GM18511 (cell line): ENCODE measurements at regions not wholly inside any gene's neighbourhood (a gene's known extent, or its start where the extent isn't known, plus 50 kb on each side); places are given as distances from the start of the nearest gene placed in this dataset.

Source experiments
- ATAC-seq: cut with Tn5 transposase; IDR thresholded peaks from one replicate; pipeline ENCODE4 v1.9.1; 2021; ENCODE audit warnings: mild to moderate bottlenecking, moderate library complexity; ENCODE audit not compliant: unreplicated experiment

DNA sequence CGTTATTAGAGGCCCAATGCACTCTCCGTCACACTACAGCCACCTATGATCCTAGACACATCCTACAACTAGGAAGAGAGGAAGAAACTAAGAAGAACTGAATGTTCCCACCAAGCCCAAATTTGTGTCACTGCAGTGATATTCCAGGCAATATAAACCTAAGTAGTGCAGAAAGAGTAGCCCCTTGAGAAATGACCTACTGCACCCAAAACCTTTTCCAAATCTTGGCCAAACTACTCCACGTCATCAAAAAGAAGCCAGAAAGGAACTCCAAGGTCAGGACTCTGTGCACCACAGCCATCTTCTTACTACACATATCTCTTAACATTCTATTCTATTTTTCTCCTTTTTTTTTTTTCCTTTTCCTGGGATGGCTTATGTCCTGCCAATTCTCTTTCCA is 60.2 kb downstream of the ADAMTS1 start:
- no peak for ATAC-seq

DNA sequence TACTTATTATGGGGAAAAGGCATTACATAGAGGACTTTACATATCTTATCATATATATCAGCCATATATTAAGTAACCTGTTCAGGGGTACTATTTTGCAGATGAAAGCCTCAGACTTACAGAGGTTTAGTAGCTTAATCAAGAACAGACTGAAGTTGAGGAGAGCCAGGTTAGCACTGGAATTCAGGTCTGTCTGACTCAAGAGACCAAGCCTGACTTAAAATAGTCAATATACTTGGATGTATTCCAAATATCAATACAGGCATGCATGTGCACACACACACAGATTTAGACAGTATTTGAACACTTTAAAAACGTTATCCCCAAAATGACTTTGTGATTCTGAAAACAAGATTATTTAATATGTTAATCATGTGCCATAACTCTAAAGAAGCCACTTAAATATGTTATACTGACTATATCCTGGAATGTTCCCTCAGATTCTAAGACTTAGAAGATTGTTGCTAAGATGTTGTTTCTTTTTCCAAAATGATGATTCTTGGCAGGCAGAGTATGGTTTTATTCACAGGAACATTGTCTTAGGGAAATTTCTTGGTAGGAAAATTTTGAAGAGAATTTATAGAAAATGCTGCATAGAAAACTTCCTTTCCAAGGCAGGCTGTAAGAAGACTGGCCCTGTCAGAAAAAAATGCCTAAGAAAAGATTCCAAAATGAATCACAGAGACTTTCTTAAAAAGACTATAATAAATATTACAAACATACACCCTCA is 61.6 kb downstream of the ADAMTS1 start:
- no peak for ATAC-seq

DNA sequence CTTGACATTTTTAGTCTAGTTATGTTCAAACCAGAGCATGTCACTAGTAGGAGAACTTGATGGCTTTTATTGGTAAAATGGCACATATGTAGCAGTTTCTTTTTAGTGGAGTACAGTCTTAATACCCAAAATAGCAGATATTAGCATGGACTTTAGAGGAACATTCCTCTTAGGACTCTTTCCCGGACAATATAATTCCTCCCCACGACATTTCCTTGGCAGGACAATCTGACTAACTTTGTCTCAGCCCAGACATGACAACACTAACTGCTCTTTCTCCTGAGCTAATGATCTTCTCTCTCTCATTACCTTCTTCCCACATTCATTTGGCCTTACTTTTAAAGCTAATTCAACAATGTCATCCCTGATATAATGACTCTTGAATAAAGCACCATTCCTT is 62.5 kb downstream of the ADAMTS1 start:
- ATAC-seq = no peak

DNA sequence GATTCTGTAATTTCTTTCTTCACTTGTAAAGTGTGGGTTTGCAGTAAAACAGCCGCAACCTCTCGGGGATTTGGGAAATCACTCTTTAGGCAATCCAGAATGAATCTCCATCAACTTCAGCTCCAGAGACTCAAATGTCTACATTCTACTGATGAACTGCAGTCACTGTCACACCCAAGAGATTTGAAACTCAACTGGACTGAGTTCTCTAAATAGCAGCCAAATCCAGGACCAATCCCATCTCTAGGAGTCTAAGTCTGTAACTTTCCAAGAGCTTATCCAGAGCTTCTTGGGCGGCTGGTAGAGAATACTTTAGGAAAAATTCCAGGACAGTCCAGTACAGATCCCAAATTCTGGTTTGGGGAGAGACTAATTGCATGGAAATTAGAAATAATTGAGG is 62.9 kb downstream of the ADAMTS1 start:
- no peak for ATAC-seq

DNA sequence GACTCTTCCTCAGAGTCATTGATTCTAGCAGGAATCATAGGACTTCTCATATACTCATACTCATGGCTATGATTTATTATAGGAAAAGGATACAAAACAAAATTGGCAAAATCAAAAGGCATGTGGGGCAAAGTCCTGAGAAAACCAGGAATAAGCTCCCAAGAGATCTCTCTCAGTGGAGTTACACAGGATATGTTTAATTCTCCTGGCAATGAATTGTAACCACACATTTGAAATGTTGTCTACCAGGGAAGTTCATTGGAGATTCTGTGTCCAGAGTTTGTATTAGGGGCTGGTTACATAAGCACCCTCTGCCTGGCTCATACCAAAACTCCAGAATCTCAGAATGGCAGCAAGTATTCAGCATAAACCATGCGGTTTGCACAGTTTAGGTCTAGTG is 63.9 kb downstream of the ADAMTS1 start:
- no peak for ATAC-seq

DNA sequence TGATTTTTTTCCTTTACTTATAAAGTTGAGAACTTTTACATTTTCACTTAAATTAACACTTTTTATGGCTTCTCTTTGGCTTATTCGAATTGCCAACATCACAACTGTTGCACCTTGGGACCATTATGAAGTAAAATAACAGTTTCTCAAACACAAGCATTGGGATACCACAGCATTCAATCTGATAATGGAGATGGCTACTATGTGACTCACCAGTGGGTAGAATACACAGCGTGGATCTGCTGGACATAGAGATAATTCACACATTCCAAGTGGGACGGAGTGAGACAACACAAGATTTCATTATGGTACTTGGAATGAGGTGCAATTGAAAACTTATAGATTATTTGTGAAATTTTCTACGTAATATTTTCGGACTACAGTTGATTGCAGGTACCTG is 68.0 kb downstream of the ADAMTS1 start:
- no peak for ATAC-seq

DNA sequence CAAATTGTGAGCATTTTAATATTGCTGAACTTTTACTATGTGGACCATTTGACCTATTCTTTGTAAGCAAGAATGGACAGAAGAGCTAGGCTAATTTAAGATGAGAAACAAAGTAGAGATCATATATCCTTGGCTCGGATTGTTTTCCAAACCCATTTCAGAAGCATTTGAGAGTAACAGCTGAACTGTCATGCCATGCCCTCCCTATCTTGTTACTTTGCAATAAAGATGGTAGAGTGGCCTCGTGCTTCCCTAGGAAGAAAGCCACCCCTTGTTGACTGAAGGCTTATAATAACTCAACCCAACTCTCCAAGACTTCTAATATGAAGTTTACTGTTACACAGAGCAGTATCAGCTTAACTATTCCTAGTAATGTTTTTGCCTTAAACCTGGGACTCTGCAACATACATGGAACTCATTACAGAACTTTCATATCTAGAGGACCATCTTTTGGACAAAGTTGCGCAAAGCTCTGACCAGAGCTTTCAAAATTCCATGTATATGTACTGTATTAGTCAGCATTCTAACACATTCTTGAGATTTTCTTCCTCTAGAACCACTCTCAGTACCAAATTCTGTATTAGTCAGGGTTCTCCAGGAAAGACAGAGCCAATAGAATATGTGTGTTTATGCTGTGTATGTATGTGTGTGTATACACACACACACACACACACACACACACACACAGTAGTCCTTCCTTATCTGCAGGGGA is 68.7 kb downstream of the ADAMTS1 start:
- no peak for ATAC-seq

DNA sequence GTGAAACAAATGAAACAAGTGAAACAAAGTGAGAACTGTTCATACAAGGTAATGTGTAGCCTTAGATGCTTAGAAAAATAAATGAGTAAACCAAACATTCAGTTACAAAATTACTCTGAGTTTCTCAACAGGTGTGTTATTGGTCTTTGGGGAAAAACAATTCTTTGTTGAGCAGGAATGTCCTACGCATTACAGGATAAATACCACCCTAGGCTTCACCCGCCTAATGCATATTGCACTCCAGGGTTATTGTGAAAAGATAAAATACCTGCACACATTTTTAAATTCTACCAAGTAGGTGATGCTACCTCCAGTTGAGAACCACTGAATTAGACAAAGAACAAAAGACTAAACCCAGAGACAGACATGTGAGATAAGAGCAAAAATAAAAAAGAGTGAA is 72.2 kb downstream of the ADAMTS1 start:
- ATAC-seq = no peak

DNA sequence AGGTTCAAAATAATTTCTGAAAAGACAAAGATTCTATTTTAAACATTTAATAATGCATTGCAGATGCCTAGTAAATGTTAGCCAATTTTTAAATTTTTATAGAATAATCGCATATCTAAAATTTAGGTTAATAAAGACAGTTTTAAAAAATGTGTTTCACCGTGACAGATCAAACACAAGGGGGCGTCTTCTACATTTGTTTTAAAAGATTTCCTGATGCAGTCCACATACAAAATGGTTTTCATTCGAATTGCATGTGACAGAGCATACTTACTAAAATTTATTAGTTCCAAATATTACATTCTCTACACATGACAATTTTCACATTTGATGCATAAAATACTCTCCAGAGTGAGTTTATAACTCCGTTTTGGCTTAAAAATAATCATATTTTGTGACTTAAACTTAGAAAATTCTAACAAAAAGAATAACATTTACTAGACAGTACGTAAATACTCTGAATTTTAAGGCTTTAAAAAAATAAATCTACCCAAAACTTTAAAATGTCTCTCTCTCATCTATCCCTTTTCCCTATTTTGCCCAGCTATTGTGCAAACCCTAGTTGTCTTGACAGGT is 75.5 kb downstream of the ADAMTS1 start:
- ATAC-seq = no peak

DNA sequence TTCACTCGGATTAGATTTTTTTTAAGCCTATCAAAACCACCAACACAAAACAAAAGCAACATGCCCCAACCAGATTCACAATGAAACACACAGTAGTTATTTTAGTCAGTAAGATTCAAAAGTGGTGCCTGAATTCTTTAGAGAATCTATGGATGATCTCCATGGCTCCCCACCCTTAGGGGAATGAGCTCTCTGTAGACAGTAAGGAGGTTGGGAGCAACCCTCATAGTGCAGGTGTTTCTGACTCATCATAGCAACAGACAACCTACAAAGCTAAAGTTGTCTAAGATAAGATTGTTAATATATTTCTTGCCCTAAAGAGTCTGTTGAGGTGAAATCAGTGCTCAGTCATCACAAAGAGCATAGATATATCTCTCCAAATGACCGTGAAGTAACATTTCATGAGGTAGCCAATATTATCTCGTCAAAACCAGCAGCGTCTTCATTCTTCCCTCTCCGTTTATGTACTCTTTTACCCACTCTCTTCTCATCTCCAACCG is 78.3 kb downstream of the ADAMTS1 start:
- no peak for ATAC-seq

DNA sequence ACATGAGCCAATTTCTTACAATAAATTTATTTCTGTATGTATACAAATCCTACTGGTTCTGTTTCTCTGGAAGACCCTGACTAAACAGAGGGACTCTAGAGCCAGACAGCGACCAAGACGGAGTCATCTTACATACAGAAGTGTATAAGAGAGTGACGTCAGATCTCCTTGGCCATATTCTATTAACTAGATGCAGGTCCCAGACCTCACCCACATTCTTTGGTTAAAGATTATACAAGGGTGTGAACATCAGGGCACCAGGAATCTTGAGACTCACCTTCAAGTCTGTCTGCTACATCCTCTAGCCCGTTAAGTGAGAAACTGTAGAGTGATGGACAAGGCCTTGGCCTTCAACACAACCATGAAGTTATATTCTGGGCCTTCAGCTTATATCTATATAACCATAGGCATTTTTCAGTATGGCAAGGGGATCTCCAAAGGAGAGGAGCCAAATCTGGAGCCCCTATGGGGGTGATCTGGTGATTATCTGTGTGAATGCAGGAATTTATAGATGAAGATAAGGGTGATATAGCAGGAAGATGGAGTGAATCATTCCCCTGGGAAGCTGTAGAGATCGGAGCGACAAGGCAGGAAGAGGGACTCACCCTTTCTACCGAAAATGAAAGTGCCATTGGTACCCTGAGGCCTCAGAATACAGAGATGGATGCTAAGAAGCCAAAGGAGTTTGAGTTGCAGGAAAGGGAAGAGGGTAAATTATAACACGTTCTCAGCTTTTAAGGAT is 83.9 kb downstream of the ADAMTS1 start:
- no peak for ATAC-seq

DNA sequence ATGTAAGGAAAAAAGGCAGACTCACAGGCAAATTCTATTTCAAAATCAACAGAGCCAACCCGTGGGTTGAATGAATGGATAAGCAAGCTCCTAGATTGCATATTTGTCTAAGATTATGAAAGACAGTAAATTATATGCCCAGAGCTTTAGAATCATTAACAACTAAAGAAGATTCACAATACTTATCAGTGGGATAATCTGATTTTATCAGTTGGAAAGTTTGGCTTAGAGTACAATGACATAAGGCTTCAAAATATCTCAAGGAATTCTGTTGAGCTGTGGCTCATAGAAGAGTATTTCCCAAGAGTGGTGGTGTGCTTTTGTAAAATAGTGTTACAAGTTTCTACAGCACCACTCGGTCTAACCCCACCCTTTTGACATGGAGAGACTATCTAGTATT is 85.5 kb downstream of the ADAMTS1 start:
- ATAC-seq = no peak

DNA sequence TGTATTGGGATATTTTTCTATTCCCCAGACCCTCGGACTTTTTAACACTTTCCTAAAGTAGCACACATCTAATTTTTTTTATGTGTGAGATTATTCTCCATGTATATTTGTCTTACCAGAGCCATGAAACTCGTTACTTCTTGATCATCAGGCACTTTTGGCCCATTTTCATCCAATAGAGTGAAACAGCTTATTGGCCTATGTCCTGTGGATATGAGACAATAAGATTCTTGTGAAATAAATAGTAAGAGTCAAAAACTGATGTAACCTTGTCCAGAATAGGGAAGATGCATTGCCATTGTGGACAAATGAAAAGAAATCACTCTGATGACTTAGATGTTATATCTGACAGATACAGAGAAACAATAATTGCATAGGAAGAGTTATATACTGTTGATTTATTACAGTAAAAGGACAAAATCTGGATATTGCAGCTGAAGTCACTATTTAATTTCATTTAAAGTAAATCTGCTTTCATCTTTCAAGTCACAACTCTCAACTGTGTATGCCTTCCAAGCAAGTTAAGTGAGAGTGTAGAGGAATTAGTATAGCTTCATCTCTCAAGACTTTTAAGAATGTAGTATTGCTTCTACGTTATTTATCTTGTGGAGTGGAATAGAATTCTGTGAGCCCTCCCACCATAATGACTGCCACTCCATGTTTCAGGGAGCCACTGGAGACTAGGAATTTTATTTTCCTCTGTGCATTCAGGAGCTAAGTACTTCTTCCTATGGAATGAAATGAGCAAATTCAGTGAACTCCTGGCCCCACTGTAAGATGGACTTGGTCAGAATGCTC is 86.9 kb downstream of the ADAMTS1 start:
- ATAC-seq = no peak

DNA sequence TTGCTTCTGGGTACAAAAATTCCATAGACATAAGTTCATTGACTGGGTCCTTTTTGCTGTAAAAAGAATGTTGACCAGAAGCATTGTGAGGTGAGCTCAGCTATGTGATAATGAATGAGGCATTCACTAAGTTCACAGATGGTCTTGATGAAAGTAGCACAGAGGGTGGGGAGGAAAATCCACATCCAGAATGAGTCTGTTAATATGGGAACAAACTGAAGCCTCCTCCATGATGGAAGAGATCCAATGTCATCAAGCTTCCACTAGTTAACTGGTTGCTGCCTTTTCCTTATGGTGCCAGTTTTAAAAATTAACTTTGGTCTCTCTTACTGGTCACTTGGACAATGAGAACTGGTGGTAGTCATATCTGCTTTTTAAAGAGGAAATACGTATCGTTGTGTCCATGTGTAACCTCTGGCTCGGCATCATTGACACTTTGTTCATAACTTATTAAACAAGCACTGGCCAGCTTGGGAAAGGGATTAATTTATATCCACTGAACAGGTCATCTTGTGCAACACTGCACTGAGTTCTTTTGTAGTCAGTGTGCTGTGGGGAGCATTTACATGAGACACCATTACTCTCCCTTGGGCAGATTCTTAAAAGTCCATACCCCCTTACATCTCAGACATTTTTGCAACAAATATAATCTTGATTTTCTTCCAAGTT is 88.6 kb downstream of the ADAMTS1 start:
- no peak for ATAC-seq

DNA sequence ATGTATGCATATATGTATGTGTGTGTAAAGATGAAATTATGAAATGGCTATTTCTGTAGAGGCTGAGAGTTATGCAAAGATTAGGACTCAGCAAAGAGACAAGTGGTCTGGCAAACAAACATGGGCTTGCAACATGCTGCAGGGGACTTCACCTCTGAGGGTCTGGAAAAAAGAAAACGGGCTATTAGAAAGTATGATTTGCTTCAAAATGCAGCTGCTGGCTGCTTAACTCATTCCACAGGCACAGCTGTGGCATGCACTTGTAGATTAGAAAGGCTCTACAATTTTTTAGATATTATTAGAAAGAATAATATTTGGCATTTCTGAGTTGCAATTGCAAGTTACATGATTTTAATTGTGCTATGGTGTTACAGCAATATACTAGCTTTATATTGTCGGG is 90.4 kb downstream of the ADAMTS1 start:
- ATAC-seq = no peak

DNA sequence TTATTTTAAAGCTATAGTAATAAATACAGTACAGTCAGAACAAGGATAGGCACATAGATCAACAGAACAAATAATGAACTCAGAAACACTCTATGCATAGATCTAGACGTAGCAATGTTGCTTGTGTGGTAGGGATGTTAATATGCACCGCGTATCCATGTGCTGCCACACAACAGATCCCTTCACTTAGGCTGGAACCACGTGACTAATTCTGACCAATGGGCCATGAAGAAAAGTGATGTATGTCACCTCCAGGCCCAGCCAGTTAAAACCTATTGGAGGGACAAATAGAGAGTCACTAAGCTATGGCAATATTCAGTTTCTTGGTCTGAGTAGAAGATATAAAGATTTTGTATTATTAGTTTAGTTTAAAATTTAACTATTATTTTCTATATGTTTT is 91.4 kb downstream of the ADAMTS1 start:
- no peak for ATAC-seq

DNA sequence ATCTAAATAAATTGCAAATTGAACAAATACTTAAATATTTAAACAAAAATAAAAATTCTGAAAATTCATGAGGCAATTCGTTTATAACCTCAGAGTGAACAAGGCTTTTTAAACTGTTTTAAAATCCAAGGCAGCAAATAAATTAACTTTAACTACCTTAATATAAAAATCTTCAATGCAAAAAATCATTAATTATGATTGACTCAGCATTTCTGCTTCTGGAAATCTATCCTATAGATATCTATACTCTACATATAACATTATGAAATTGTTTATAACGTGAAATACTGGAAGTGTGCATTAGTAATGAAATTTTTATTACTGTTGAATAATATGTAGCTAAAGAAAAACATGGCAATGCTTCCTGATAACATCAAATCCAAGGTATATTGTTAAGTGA is 92.4 kb downstream of the ADAMTS1 start:
- ATAC-seq = no peak

DNA sequence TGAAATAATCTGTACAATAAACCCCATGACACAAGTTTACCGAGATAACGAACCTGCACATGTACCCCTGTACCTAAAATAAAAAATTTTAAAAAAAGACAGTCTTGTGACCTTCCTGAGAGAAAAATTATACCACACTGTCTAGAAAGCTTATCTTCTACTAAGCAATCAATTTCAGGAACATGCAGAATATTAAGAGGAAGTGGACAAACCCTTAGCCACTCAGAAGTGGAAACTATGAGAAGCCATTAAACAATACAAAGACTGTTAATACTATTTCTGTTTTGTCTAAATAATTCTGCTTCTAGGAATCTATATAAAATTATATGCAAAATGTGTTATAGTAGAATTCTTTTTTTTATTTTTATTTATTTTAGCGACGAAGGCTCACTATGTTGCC is 93.9 kb downstream of the ADAMTS1 start:
- no peak for ATAC-seq

DNA sequence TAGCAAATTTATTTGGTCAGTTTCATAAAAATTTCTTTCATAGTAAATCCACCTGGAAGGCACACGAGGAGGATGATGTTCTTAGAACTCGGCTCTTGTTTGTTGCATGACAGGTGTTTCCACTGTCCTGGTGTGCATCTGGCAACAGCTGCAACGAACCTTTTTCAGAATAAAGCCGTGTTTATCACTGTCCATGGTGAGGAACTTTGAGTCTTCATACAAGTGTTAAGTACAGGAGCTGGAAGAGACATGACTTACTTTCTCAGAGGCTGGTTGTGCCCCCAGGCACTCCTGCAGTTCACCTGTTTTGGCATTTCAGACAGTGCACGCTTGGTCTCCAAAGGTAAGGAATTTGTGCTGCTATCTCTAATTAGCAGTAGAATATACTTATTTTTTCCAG is 97.1 kb downstream of the ADAMTS1 start:
- ATAC-seq = no peak

DNA sequence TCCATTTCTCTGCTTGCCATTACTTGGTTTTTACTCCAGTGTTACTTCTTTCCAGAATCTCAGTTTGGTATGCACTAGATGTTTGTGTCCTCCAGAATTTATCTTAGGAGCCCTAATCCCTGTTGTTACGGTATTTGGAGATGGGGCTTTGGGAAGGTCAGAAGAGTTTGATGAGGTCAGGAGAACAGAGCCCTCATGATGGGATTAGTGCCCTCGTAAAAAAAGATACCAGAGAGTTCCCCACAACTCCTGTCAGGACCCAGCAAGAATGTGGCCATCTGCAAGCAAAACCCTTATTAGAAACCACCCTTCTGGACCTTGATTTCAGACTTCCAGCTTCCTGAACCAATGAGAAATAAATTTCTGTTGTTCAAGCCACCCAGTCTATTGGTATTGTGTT is 98.0 kb downstream of the ADAMTS1 start:
- no peak for ATAC-seq
